22Rv1 (cell line): ENCODE measurements at regions not wholly inside any gene's neighbourhood (a gene's known extent, or its start where the extent isn't known, plus 50 kb on each side); places are given as distances from the start of the nearest gene placed in this dataset.

ENCODE experiments used
- ZFX ChIP-seq: fragments of 450-650 bp; IDR thresholded peaks from 2 replicates; pipeline ENCODE4 v1.6.1; 2017; ENCODE audit warnings: antibody characterized with exemption, borderline replicate concordance
- TF ChIP-seq, protein P1 (sequence below): fragments of 450-650 bp; IDR thresholded peaks from 2 replicates; pipeline ENCODE4 v1.5.1; 2017; ENCODE audit warnings: mild to moderate bottlenecking

DNA sequence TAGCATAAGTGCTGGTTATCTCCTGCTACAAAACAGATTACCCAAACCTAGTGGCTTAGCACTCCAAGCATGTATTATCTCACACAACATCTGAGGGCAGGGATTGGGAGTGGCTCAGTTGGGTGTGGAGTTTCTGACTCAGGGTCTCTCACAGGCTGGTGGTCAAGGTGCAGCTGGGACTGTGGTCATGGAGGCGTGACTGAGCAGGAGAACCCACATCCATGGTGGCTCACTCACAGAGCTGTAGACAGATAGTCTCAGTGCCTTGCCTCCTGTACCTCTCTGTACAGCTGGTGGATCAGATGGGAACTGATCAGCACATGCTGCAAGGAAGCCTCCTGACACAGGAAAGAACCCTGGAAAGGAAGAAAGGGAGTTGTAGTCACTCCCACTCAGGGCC is 83.1 kb upstream of the CST7 start:
- TF ChIP-seq, protein P1, sequence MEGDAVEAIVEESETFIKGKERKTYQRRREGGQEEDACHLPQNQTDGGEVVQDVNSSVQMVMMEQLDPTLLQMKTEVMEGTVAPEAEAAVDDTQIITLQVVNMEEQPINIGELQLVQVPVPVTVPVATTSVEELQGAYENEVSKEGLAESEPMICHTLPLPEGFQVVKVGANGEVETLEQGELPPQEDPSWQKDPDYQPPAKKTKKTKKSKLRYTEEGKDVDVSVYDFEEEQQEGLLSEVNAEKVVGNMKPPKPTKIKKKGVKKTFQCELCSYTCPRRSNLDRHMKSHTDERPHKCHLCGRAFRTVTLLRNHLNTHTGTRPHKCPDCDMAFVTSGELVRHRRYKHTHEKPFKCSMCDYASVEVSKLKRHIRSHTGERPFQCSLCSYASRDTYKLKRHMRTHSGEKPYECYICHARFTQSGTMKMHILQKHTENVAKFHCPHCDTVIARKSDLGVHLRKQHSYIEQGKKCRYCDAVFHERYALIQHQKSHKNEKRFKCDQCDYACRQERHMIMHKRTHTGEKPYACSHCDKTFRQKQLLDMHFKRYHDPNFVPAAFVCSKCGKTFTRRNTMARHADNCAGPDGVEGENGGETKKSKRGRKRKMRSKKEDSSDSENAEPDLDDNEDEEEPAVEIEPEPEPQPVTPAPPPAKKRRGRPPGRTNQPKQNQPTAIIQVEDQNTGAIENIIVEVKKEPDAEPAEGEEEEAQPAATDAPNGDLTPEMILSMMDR: no peak
- TF ChIP-seq ZFX: no peak
